ENCODE measurements at regions not wholly inside any gene's neighbourhood (a gene's known extent, or its start where the extent isn't known, plus 50 kb on each side); places are given as distances from the start of the nearest gene placed in this dataset.
A peak's percentile ranks its signal among the peaks of the same experiment; 100 is the strongest.

DNA sequence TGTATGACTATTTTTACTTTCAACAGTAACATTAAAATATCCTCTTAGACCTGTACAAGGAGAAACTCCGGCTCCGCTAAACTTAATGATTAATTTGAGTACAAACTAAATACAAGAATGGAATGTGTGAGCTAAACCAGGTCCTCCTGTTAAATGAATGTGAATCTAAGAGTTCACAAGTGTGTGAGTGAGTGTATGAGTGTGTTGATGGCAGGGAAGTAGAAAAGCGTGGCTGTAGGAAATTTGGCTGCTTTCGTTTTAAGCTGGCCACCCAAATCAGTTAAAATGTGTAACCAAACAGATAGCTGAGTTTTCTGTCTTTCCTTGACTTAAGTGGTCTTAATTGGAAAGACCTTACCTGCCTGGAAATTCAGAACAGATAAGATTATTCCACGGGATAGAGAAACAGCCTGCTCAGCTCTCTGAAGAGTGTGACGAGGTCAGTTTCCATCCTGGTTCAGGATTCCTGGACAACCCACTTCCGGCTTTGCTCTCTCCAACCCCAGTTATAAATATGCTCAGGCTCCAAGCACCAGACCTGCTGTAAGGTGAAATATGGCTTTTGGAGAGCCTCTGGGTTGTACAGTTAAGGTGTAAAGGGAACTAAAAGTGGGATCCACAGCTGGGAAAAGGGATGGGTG is 908.6 kb upstream of the EDIL3 start:
- Histone ChIP-seq H3K4me3 (peak overlapping the region in 1 of 2 donors; percentile 24), H3K27ac (no peak overlapping the region)
- WGBS, 2 donors, result 33 to 35% methylated on average over 7 of the region's 7 CpGs

DNA sequence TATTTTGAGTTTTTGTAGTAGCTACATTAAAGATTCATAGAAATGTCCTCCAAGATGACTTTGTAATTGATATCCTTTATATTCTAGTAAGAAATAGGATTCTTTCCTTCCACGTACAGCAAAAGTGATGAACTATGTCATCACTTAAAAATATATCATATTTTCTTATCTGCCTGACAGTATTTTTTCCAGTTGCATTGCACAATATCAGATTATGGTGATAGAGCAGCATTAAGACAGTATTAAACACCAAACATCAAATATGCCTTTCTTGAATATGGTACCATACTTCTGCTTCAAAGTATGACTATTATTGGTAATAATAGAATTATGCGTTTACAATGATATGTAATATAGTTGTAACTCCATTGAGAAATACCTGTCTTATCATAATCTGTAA is 919.8 kb upstream of the EDIL3 start:
- Histone ChIP-seq H3K4me3 (no peak overlapping the region), H3K36me3 (ENCODE audit: low read depth, missing control alignments) (no peaks in the 10 kb centered on the region), H3K27me3 (no peaks in the 10 kb centered on the region), H3K4me1 (no peaks in the 10 kb centered on the region), H3K27ac (no peak overlapping the region), H3K9me3 (no peaks in the 10 kb centered on the region)
- 84 to 87% methylated on average over 2 of the region's 2 CpGs for WGBS, 2 donors
- TF ChIP-seq, protein P1, sequence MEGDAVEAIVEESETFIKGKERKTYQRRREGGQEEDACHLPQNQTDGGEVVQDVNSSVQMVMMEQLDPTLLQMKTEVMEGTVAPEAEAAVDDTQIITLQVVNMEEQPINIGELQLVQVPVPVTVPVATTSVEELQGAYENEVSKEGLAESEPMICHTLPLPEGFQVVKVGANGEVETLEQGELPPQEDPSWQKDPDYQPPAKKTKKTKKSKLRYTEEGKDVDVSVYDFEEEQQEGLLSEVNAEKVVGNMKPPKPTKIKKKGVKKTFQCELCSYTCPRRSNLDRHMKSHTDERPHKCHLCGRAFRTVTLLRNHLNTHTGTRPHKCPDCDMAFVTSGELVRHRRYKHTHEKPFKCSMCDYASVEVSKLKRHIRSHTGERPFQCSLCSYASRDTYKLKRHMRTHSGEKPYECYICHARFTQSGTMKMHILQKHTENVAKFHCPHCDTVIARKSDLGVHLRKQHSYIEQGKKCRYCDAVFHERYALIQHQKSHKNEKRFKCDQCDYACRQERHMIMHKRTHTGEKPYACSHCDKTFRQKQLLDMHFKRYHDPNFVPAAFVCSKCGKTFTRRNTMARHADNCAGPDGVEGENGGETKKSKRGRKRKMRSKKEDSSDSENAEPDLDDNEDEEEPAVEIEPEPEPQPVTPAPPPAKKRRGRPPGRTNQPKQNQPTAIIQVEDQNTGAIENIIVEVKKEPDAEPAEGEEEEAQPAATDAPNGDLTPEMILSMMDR (IDR thresholded peaks at IDR 0.05), result no peak
- no peak for TF ChIP-seq POLR2A (IDR thresholded peaks at IDR 0.05)
- DNase-seq, result no peak
- intact Hi-C loops (cut with DNase I; ENCODE audit: low total_unique reads), result no loop called here

More for the DNA sequence above, 908.6 kb upstream of the EDIL3 start:
- no peaks in the 10 kb centered on the region for H3K27me3 ChIP-seq
- intact Hi-C loops (cut with DNase I; ENCODE audit: low total_unique reads), result no loop called here
- no peak for DNase-seq
- H3K9me3 ChIP-seq, result no peaks in the 10 kb centered on the region
- TF ChIP-seq, protein P1 (IDR thresholded peaks at IDR 0.05), result no peak
- TF ChIP-seq POLR2A (IDR thresholded peaks at IDR 0.05), result no peak
- no peaks in the 10 kb centered on the region for H3K36me3 ChIP-seq (ENCODE audit: low read depth, missing control alignments)
- no peaks in the 10 kb centered on the region for H3K4me1 ChIP-seq

DNA sequence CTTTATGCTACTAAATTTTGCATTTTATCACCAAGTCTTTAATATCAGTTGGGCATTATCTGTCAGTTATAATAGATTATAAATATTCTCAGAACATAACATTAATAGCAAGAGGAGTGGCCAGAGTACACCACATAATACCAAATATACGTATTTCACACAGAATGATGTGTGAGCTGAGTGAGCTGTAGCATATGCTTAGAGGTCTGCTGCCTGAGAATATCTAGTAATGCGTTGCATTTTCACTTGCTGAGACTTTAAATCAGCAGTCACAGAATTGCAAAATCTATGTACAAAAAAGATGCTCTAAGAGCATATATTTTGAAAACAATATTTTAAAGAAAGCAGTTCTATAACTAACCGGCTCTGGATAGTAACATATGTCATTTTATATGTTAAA is 921.1 kb upstream of the EDIL3 start:
- Histone ChIP-seq H3K9me3 (no peaks in the 10 kb centered on the region), H3K4me3 (no peak overlapping the region), H3K4me1 (no peaks in the 10 kb centered on the region), H3K36me3 (ENCODE audit: low read depth, missing control alignments) (no peaks in the 10 kb centered on the region), H3K27ac (no peak overlapping the region), H3K27me3 (no peaks in the 10 kb centered on the region)
- WGBS, 2 donors, result 74 to 80% methylated on average over 3 of the region's 3 CpGs
- TF ChIP-seq, protein P1 (IDR thresholded peaks at IDR 0.05), result no peak
- no peak for TF ChIP-seq POLR2A (IDR thresholded peaks at IDR 0.05)
- intact Hi-C loops (cut with DNase I; ENCODE audit: low total_unique reads), result no loop called here
- DNase-seq, result no peak

DNA sequence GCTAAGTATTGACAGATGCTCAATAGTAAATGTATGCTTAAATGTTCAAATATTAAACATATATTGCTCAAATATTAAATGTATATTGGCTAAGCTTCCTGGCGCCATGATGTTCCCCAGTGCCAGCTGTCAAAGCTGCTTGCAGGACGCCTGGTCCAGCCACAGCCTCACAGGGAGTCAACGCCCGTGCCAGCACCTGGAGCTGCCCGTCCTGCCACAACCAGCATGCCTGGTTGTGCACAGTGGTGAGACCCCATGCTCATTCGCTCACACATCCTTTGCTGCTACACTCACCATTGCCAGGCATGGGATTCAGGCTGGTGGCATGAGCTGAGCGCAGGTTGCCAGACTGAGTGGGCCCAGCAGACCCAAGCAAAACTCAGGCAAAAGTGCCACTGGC is 926.9 kb upstream of the EDIL3 start:
- Histone ChIP-seq H3K9me3 (no peaks in the 10 kb centered on the region), H3K27ac (no peak overlapping the region), H3K4me1 (no peaks in the 10 kb centered on the region), H3K36me3 (ENCODE audit: low read depth, missing control alignments) (no peaks in the 10 kb centered on the region), H3K27me3 (no peaks in the 10 kb centered on the region), H3K4me3 (no peak overlapping the region)
- no peak for TF ChIP-seq POLR2A (IDR thresholded peaks at IDR 0.05)
- TF ChIP-seq, protein P1 (IDR thresholded peaks at IDR 0.05), result no peak
- WGBS, 2 donors, result 79 to 80% methylated on average over 7 of the region's 7 CpGs
- intact Hi-C loops (cut with DNase I; ENCODE audit: low total_unique reads), result no loop called here
- DNase-seq, result no peak

DNA sequence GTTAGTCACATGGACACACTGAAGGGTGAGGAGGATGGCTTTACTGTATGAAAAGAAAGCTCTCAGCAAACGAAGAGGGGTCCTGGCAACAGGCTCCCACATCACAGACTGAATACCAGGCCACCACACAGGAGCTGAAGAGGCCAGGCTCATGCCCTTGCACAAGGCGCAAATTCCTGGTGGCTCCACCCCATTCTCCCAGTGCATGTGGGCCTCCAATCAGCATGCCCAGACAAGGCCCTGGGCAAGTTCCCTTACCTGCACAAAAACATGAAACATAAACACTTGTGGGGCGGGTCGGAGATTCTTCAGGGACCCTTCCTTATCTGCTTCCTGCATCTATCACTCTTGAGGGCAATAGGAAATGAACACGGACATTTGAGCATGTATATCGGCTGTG is 935.8 kb upstream of the EDIL3 start:
- Histone ChIP-seq H3K27me3 (no peaks in the 10 kb centered on the region), H3K36me3 (ENCODE audit: low read depth, missing control alignments) (no peaks in the 10 kb centered on the region), H3K9me3 (no peaks in the 10 kb centered on the region), H3K4me1 (no peaks in the 10 kb centered on the region), H3K4me3 (no peak overlapping the region), H3K27ac (no peak overlapping the region)
- 53 to 58% methylated on average over 6 of the region's 6 CpGs for WGBS, 2 donors
- no peak for DNase-seq
- TF ChIP-seq, protein P1 (IDR thresholded peaks at IDR 0.05), result no peak
- no peak for TF ChIP-seq POLR2A (IDR thresholded peaks at IDR 0.05)
- intact Hi-C loops (cut with DNase I; ENCODE audit: low total_unique reads), result no loop called here
